HG02798 (cell line): ENCODE measurements at regions not wholly inside any gene's neighbourhood (a gene's known extent, or its start where the extent isn't known, plus 50 kb on each side); places are given as distances from the start of the nearest gene placed in this dataset.

ENCODE experiments used
- ATAC-seq: cut with Tn5 transposase; IDR thresholded peaks from one replicate; pipeline ENCODE4 v1.9.1; 2021; ENCODE audit warnings: mild to moderate bottlenecking; ENCODE audit not compliant: unreplicated experiment, poor library complexity

GRCh38 chr2:216287251-216287650 is 85.0 kb downstream of the MARCHF4 start:
- ATAC-seq: no peak

DNA sequence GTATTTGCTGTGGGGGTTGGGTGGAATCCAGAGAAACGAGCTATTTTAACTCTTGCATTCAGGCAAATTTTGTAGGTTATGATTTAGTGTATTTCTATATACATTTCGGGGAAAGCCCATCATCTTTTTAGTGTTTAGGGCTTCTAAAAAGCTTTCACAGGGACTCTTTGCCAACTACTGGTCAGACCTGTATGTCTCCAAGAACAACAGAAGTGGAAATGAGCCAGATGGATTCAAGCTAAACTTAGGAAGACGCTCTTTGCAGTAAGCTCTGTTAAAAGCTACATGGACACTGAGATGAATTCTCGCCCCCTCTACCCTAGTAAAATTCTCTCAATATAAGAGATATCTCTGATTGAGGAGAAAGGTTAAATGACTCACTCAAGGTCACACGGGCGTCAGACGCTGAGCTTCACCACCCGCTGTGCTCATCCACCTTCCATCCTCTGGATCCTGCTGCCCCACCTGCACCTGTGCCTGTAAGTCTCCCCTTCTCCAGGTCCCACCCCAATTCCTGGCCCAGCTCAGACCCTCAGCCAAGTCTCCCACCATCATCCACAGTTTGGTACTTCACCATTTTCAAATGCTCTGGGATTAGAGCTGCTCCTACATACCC is 85.6 kb downstream of the MARCHF4 start:
- ATAC-seq: no peak

- no peak for ATAC-seq
Measured at GRCh38 chr2:216285701-216286100, 86.6 kb downstream of the MARCHF4 start.

GRCh38 chr2:216284708-216285107 is 87.6 kb downstream of the MARCHF4 start:
- ATAC-seq: no peak

- ATAC-seq: peak; percentile 86
Measured at GRCh38 chr2:216283038-216283900, 89.0 kb downstream of the MARCHF4 start.

GRCh38 chr2:216281876-216282275 is 90.4 kb downstream of the MARCHF4 start:
- no peak for ATAC-seq

- ATAC-seq: no peak
Measured at GRCh38 chr2:216281316-216281715, 91.0 kb downstream of the MARCHF4 start.

- no peak for ATAC-seq
Measured at GRCh38 chr2:216279459-216279858, 92.8 kb downstream of the MARCHF4 start.

GRCh38 chr2:216279031-216279430 is 93.3 kb downstream of the MARCHF4 start:
- ATAC-seq: no peak

DNA sequence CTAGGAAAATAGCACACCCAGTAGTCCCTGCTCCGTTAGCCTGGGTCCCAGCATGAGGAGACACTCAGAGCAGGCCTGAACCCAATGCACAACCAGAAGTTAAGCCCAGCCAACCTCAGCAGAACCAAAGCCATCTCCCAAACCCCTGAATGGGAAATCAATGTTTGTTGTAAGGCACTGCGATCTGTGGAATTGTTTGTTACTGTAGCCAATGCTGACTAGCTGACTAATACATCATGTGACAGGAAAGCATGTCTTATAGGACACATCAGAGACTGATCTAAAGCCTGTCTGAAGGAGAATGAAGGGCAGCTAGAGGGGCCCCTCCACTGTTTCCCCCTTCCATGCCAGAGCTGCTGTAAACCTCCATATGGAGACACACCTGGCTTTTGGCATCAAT is 96.4 kb downstream of the MARCHF4 start:
- no peak for ATAC-seq

DNA sequence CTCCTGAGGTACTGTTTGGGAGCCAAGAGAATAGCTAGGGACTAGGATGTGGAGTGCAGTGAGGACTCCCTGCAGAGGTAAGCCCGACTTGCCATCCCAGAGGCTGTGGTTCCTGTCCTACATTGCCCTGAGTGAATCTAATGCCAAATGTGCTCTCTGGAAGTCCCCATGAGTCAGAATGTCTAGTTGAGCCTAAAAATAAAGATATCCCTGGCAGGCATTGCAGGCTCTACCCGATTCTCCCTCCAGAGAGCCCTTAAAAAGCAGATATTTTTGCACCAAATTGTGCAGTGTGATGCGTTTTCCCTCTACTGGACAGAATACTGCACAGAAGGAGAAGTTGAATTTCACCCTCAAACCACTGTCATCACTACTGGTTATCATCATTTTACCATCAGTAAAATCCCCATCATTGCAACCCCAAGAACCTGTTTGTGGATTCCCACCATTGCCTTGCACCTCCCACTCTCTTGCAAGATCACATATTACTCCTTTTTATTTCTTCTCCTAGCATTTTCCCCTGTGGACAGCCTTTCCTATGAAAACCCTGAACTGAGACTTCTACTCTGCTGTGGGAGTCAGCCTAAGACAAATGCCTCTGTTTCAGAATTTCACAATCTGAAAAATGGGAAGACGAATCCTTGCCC is 98.0 kb downstream of the MARCHF4 start:
- ATAC-seq: no peak

DNA sequence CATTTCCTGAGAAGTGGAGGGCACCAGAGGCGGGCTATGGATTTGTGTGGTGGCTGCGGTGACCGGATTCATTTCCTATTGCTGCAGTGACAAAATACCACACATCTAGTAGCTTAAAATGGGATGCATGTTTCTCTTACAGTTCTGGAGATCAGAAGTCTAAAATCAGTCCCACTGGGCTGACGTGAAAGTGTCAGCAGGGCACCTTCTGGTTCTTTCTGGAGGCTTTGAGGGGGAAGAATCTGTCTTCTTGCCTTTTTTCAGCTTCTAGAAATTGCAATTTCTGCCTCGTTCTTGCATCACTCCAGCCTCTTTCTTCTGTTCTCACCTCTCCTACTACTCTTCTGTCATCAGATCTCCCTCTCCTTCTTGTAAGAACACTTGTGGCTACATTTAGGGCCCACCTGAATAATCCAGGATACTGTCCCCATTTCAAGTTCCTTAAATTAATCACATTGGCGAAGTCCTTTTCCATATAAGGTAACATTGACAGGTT is 111.2 kb downstream of the MARCHF4 start:
- ATAC-seq: no peak

DNA sequence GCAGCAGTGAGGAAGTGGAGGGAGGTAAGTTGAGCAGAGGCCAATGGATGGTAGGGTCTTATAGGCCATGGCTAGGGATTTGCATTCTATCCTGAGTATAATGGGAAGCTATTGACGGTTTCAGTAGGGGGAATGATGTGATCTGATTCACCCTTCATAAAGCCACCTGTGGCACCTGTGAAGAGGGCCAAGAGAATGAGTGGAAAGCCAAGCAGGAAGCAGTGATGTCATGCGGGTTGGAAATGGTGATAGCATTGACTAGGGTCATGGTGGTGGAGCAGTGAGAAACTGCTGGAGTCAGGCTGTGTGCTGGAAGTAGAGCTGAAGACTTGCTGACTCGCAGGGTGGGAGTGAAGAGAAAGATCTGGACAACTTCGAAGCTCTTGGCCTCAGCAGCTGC is 111.7 kb downstream of the MARCHF4 start:
- ATAC-seq: no peak

DNA sequence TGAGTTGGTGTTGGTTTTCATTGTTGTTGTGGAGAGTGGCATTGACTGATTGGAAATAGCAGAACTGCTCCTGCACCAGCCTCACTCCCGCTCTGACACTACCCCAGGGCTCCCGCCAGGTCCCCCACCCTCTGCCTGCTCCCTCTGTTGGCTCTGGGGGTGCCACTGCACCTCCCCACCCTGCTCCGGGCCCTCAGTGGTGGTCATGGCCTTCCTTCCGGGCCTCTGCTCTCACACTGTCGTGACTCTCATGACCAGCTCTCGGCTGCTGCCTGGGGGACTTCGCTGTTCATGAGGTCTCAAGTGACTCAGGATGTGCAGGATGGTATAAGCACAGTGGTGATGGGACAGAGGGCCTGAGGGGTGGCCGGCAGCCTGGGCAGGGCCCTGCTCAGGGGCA is 113.2 kb downstream of the MARCHF4 start:
- ATAC-seq: no peak

GRCh38 chr2:216257089-216257488 is 115.2 kb downstream of the MARCHF4 start:
- ATAC-seq: no peak
